ENCODE measurements at regions not wholly inside any gene's neighbourhood (a gene's known extent, or its start where the extent isn't known, plus 50 kb on each side); places are given as distances from the start of the nearest gene placed in this dataset.

GRCh38 chr4:153113061-153113837, 91.0 kb upstream of the TRIM2 start:
- no peak for DNase-seq (ENCODE audit: low read depth, low spot score)
- H3K4me3 ChIP-seq (ENCODE audit: insufficient read length, low read depth): no peak overlapping the region
- TF ChIP-seq SUZ12 (IDR thresholded peaks at IDR 0.05; ENCODE audit: extremely low read depth, insufficient read depth, insufficient read length): no peak
- TF ChIP-seq ZNF274 (IDR thresholded peaks at IDR 0.05; ENCODE audit: low read depth, low read length): no peak
- TF ChIP-seq YY1 (IDR thresholded peaks at IDR 0.05; ENCODE audit: insufficient read depth, insufficient read length): no peak
- no peaks in the 10 kb centered on the region for H3K9me3 ChIP-seq (ENCODE audit: insufficient read depth, low read length)
- H3K9ac ChIP-seq (ENCODE audit: insufficient read length, low read depth): no peak overlapping the region
- H3K27me3 ChIP-seq (ENCODE audit: insufficient read depth, insufficient read length): no peaks in the 10 kb centered on the region
- peaks cover 1% of the 10 kb centered on the region for H3K4me1 ChIP-seq (ENCODE audit: insufficient read depth, insufficient read length)
- no peaks in the 10 kb centered on the region for H3K36me3 ChIP-seq (ENCODE audit: insufficient read depth, insufficient read length, low read length)

- DNase-seq (ENCODE audit: low read depth, low spot score): no peak
- no peaks in the 10 kb centered on the region for H3K9me3 ChIP-seq (ENCODE audit: insufficient read depth, low read length)
- H3K36me3 ChIP-seq (ENCODE audit: insufficient read depth, insufficient read length, low read length): no peaks in the 10 kb centered on the region
- H3K4me1 ChIP-seq (ENCODE audit: insufficient read depth, insufficient read length): peaks cover 1% of the 10 kb centered on the region
- H3K9ac ChIP-seq (ENCODE audit: insufficient read length, low read depth): no peak overlapping the region
- TF ChIP-seq SUZ12 (IDR thresholded peaks at IDR 0.05; ENCODE audit: extremely low read depth, insufficient read depth, insufficient read length) (no peak), ZNF274 (IDR thresholded peaks at IDR 0.05; ENCODE audit: low read depth, low read length) (no peak), YY1 (IDR thresholded peaks at IDR 0.05; ENCODE audit: insufficient read depth, insufficient read length) (no peak)
- H3K27me3 ChIP-seq (ENCODE audit: insufficient read depth, insufficient read length): no peaks in the 10 kb centered on the region
- H3K4me3 ChIP-seq (ENCODE audit: insufficient read length, low read depth): no peak overlapping the region
These were observed 90.5 kb upstream of the TRIM2 start for GRCh38 chr4:153113838-153114105.

GRCh38 chr4:153114771-153115321, 89.4 kb upstream of the TRIM2 start:
- TF ChIP-seq ZNF274 (IDR thresholded peaks at IDR 0.05; ENCODE audit: low read depth, low read length) (no peak), YY1 (IDR thresholded peaks at IDR 0.05; ENCODE audit: insufficient read depth, insufficient read length) (no peak), SUZ12 (IDR thresholded peaks at IDR 0.05; ENCODE audit: extremely low read depth, insufficient read depth, insufficient read length) (no peak)
- H3K9ac ChIP-seq (ENCODE audit: insufficient read length, low read depth): no peak overlapping the region
- no peaks in the 10 kb centered on the region for H3K27me3 ChIP-seq (ENCODE audit: insufficient read depth, insufficient read length)
- no peaks in the 10 kb centered on the region for H3K36me3 ChIP-seq (ENCODE audit: insufficient read depth, insufficient read length, low read length)
- no peak for DNase-seq (ENCODE audit: low read depth, low spot score)
- H3K4me1 ChIP-seq (ENCODE audit: insufficient read depth, insufficient read length): peaks cover 1% of the 10 kb centered on the region
- H3K9me3 ChIP-seq (ENCODE audit: insufficient read depth, low read length): no peaks in the 10 kb centered on the region
- H3K4me3 ChIP-seq (ENCODE audit: insufficient read length, low read depth): no peak overlapping the region

GRCh38 chr4:153115322-153116290, 88.6 kb upstream of the TRIM2 start:
- Histone ChIP-seq H3K9ac (ENCODE audit: insufficient read length, low read depth) (no peak overlapping the region), H3K27me3 (ENCODE audit: insufficient read depth, insufficient read length) (no peaks in the 10 kb centered on the region), H3K4me3 (ENCODE audit: insufficient read length, low read depth) (no peak overlapping the region), H3K36me3 (ENCODE audit: insufficient read depth, insufficient read length, low read length) (no peaks in the 10 kb centered on the region), H3K9me3 (ENCODE audit: insufficient read depth, low read length) (no peaks in the 10 kb centered on the region), H3K4me1 (ENCODE audit: insufficient read depth, insufficient read length) (peaks cover 1% of the 10 kb centered on the region)
- no peak for DNase-seq (ENCODE audit: low read depth, low spot score)
- TF ChIP-seq YY1 (IDR thresholded peaks at IDR 0.05; ENCODE audit: insufficient read depth, insufficient read length) (no peak), SUZ12 (IDR thresholded peaks at IDR 0.05; ENCODE audit: extremely low read depth, insufficient read depth, insufficient read length) (no peak), ZNF274 (IDR thresholded peaks at IDR 0.05; ENCODE audit: low read depth, low read length) (no peak)

GRCh38 chr4:153116291-153116680, 88.0 kb upstream of the TRIM2 start:
- Histone ChIP-seq H3K9ac (ENCODE audit: insufficient read length, low read depth) (no peak overlapping the region), H3K27me3 (ENCODE audit: insufficient read depth, insufficient read length) (no peaks in the 10 kb centered on the region), H3K9me3 (ENCODE audit: insufficient read depth, low read length) (no peaks in the 10 kb centered on the region), H3K36me3 (ENCODE audit: insufficient read depth, insufficient read length, low read length) (no peaks in the 10 kb centered on the region), H3K4me1 (ENCODE audit: insufficient read depth, insufficient read length) (peaks cover 1% of the 10 kb centered on the region), H3K4me3 (ENCODE audit: insufficient read length, low read depth) (no peak overlapping the region)
- DNase-seq (ENCODE audit: low read depth, low spot score): no peak
- TF ChIP-seq ZNF274 (IDR thresholded peaks at IDR 0.05; ENCODE audit: low read depth, low read length) (no peak), YY1 (IDR thresholded peaks at IDR 0.05; ENCODE audit: insufficient read depth, insufficient read length) (no peak), SUZ12 (IDR thresholded peaks at IDR 0.05; ENCODE audit: extremely low read depth, insufficient read depth, insufficient read length) (no peak)

- Histone ChIP-seq H3K4me3 (ENCODE audit: insufficient read length, low read depth) (no peak overlapping the region), H3K9me3 (ENCODE audit: insufficient read depth, low read length) (no peaks in the 10 kb centered on the region), H3K36me3 (ENCODE audit: insufficient read depth, insufficient read length, low read length) (no peaks in the 10 kb centered on the region), H3K4me1 (ENCODE audit: insufficient read depth, insufficient read length) (peaks cover 1% of the 10 kb centered on the region), H3K27me3 (ENCODE audit: insufficient read depth, insufficient read length) (no peaks in the 10 kb centered on the region), H3K9ac (ENCODE audit: insufficient read length, low read depth) (no peak overlapping the region)
- TF ChIP-seq ZNF274 (IDR thresholded peaks at IDR 0.05; ENCODE audit: low read depth, low read length) (no peak), YY1 (IDR thresholded peaks at IDR 0.05; ENCODE audit: insufficient read depth, insufficient read length) (no peak), SUZ12 (IDR thresholded peaks at IDR 0.05; ENCODE audit: extremely low read depth, insufficient read depth, insufficient read length) (no peak)
- no peak for DNase-seq (ENCODE audit: low read depth, low spot score)
These were observed 87.4 kb upstream of the TRIM2 start for GRCh38 chr4:153116801-153117200.

GRCh38 chr4:153117554-153117953, 86.7 kb upstream of the TRIM2 start:
- Histone ChIP-seq H3K4me1 (ENCODE audit: insufficient read depth, insufficient read length) (peaks cover 1% of the 10 kb centered on the region), H3K9ac (ENCODE audit: insufficient read length, low read depth) (no peak overlapping the region), H3K9me3 (ENCODE audit: insufficient read depth, low read length) (no peaks in the 10 kb centered on the region), H3K4me3 (ENCODE audit: insufficient read length, low read depth) (no peak overlapping the region), H3K27me3 (ENCODE audit: insufficient read depth, insufficient read length) (no peaks in the 10 kb centered on the region), H3K36me3 (ENCODE audit: insufficient read depth, insufficient read length, low read length) (no peaks in the 10 kb centered on the region)
- TF ChIP-seq YY1 (IDR thresholded peaks at IDR 0.05; ENCODE audit: insufficient read depth, insufficient read length) (no peak), SUZ12 (IDR thresholded peaks at IDR 0.05; ENCODE audit: extremely low read depth, insufficient read depth, insufficient read length) (no peak), ZNF274 (IDR thresholded peaks at IDR 0.05; ENCODE audit: low read depth, low read length) (no peak)
- DNase-seq (ENCODE audit: low read depth, low spot score): no peak
